ENCODE measurements at regions not wholly inside any gene's neighbourhood (a gene's known extent, or its start where the extent isn't known, plus 50 kb on each side); places are given as distances from the start of the nearest gene placed in this dataset.

- TF ChIP-seq POLR2A (IDR thresholded peaks at IDR 0.05) (no peak), CTCF (IDR thresholded peaks at IDR 0.05) (no peak), POLR2AphosphoS5 (IDR thresholded peaks at IDR 0.05) (no peak), EP300 (IDR thresholded peaks at IDR 0.05) (no peak)
Observed at GRCh38 chr3:140770977-140771667, 93.3 kb downstream of the TRIM42 start.

Measured in gastroesophageal sphincter (tissue), 3 donors.